PC-9 (cell line): ENCODE measurements at regions not wholly inside any gene's neighbourhood (a gene's known extent, or its start where the extent isn't known, plus 50 kb on each side); places are given as distances from the start of the nearest gene placed in this dataset.

Experiments used
- BruUV-seq: library from RNA; stranded (reverse); fragments of 400-500 nt; replicated peaks from 2 replicates; lab custom pipeline; 2021; lab: Mats Ljungman, UMichigan
- CTCF ChIA-PET: fragments of 300-600 bp; sonication (Branson Sonifier 250); formaldehyde crosslinking; loops from one replicate; lab custom pipeline; 2022; ENCODE audit warnings: antibody characterized with exemption; lab: Charles Lee
- POLR2A ChIA-PET: fragments of 300-600 bp; sonication (Branson Sonifier 250); formaldehyde crosslinking; loops from one replicate; lab custom pipeline; 2022; ENCODE audit warnings: antibody characterized with exemption; ENCODE audit not compliant: unreplicated experiment; lab: Charles Lee
- DNase-seq, 2 experiments: peaks; one replicate each; pipeline versions ENCODE4 v3.0.0 to v3.0.0-alpha.2; 2015 to 2022; ENCODE audit warnings: mixed read lengths in 1 of 2
- H2AFZ ChIP-seq: fragments of 200-600 bp; sonication (generic); 2 replicates; pipeline ENCODE4 v1.8.1; 2017; ENCODE audit warnings: antibody characterized with exemption
- H3F3A ChIP-seq: fragments of 200-600 bp; sonication (generic); 2 replicates; pipeline ENCODE4 v1.8.1; 2017; ENCODE audit warnings: antibody characterized with exemption, mild to moderate bottlenecking, low read depth; ENCODE audit not compliant: insufficient read depth
- H3K27ac ChIP-seq: fragments of 200-600 bp; sonication (generic); 2 replicates; pipeline ENCODE4 v1.6.1; 2016; ENCODE audit warnings: mixed run types
- H3K27me3 ChIP-seq: fragments of 200-600 bp; sonication (generic); 2 replicates; pipeline ENCODE4 v1.6.1; 2016; ENCODE audit warnings: low read depth, mixed run types; ENCODE audit not compliant: insufficient read depth
- H3K36me3 ChIP-seq: fragments of 200-600 bp; sonication (generic); 2 replicates; pipeline ENCODE4 v1.6.1; 2016; ENCODE audit warnings: low read depth, mixed run types
- H3K4me1 ChIP-seq: fragments of 200-600 bp; sonication (generic); replicated peaks from 2 replicates; pipeline ENCODE4 v1.6.1; 2016; ENCODE audit warnings: mixed run types; ENCODE audit not compliant: insufficient read depth
- H3K4me2 ChIP-seq: fragments of 200-600 bp; sonication (generic); 2 replicates; pipeline ENCODE4 v1.6.1; 2017; ENCODE audit warnings: mixed run types
- H3K4me3 ChIP-seq: fragments of 200-600 bp; sonication (generic); 2 replicates; pipeline ENCODE4 v1.6.1; 2016; ENCODE audit warnings: mixed run types
- H3K79me2 ChIP-seq: fragments of 200-600 bp; sonication (generic); 2 replicates; pipeline ENCODE4 v1.6.1; 2017; ENCODE audit warnings: low read depth, mixed run types
- H3K9me2 ChIP-seq: fragments of 200-600 bp; sonication (generic); 2 replicates; pipeline ENCODE4 v1.8.1; 2017; ENCODE audit warnings: mild to moderate bottlenecking; ENCODE audit not compliant: insufficient read depth
- H3K9me3 ChIP-seq: fragments of 200-600 bp; sonication (generic); 2 replicates; pipeline ENCODE4 v1.8.1; 2016; ENCODE audit warnings: low read depth; ENCODE audit not compliant: insufficient read depth
- H4K20me1 ChIP-seq: fragments of 200-600 bp; sonication (generic); 2 replicates; pipeline ENCODE4 v1.8.1; 2017; ENCODE audit not compliant: insufficient read depth
- CTCF ChIP-seq: fragments of 200-600 bp; sonication (generic); conservative IDR thresholded peaks from 2 replicates; pipeline ENCODE4 v1.6.1; 2017; ENCODE audit warnings: mixed run types, antibody characterized with exemption, mild to moderate bottlenecking, moderate library complexity
- EZH2 ChIP-seq: fragments of 200-600 bp; sonication (generic); IDR thresholded peaks from 2 replicates; pipeline ENCODE4 v1.8.0; 2017; ENCODE audit warnings: antibody characterized with exemption, low read depth
- intact Hi-C: fragments of 100-400 bp; cut with micrococcal nuclease; formaldehyde crosslinking; loops from one replicate; pipeline ENCODE4 v1.10.0; 2022; ENCODE audit not compliant: unreplicated experiment

GRCh38 chr9:78400496-78400895, 103.6 kb downstream of the PSAT1 start:
- ChIA-PET POLR2A (no interaction called here), CTCF (no interaction called here)
- Histone ChIP-seq H3K27me3 (peaks cover 29% of the 10 kb centered on the region), H3K4me1 (no peaks in the 10 kb centered on the region), H3K79me2 (no peaks in the 10 kb centered on the region), H3K9me2 (no peaks in the 10 kb centered on the region), H3K4me3 (no peak overlapping the region), H2AFZ (no peak overlapping the region), H3K9me3 (no peaks in the 10 kb centered on the region), H3K36me3 (no peaks in the 10 kb centered on the region), H4K20me1 (no peaks in the 10 kb centered on the region), H3K4me2 (no peak overlapping the region), H3F3A (no peaks in the 10 kb centered on the region), H3K27ac (no peak overlapping the region)
- intact Hi-C loops = no loop called here
- no TSS peak for BruUV-seq
- TF ChIP-seq EZH2 = no peak
- TF ChIP-seq CTCF = no peak
- no peak for DNase-seq

- TF ChIP-seq EZH2 (no peak), CTCF (no peak)
- H3K27me3 ChIP-seq = peaks cover 50% of the 10 kb centered on the region
- no peaks in the 10 kb centered on the region for H3K36me3 ChIP-seq
- BruUV-seq = no TSS peak
- no peak overlapping the region for H3K4me2 ChIP-seq
- no peak for DNase-seq
- H3K4me1 ChIP-seq = no peaks in the 10 kb centered on the region
- no peak overlapping the region for H3K27ac ChIP-seq
- H4K20me1 ChIP-seq = no peaks in the 10 kb centered on the region
- H2AFZ ChIP-seq = no peak overlapping the region
- H3F3A ChIP-seq = no peaks in the 10 kb centered on the region
- POLR2A ChIA-PET = no interaction called here
- intact Hi-C loops = no loop called here
- no peaks in the 10 kb centered on the region for H3K79me2 ChIP-seq
- H3K4me3 ChIP-seq = no peak overlapping the region
- CTCF ChIA-PET = no interaction called here
- no peaks in the 10 kb centered on the region for H3K9me3 ChIP-seq
- H3K9me2 ChIP-seq = no peaks in the 10 kb centered on the region
Measured at GRCh38 chr9:78405461-78405860, 108.5 kb downstream of the PSAT1 start.

- H3K27ac ChIP-seq = no peak overlapping the region
- no peaks in the 10 kb centered on the region for H3K79me2 ChIP-seq
- DNase-seq = no peak
- no peaks in the 10 kb centered on the region for H4K20me1 ChIP-seq
- H3F3A ChIP-seq = no peaks in the 10 kb centered on the region
- ChIA-PET POLR2A (no interaction called here), CTCF (no interaction called here)
- H3K4me1 ChIP-seq = no peaks in the 10 kb centered on the region
- H2AFZ ChIP-seq = no peak overlapping the region
- H3K36me3 ChIP-seq = no peaks in the 10 kb centered on the region
- no peak overlapping the region for H3K4me2 ChIP-seq
- no peaks in the 10 kb centered on the region for H3K9me3 ChIP-seq
- H3K4me3 ChIP-seq = no peak overlapping the region
- TF ChIP-seq CTCF = no peak
- TF ChIP-seq EZH2 = no peak
- no peaks in the 10 kb centered on the region for H3K9me2 ChIP-seq
- intact Hi-C loops = no loop called here
- BruUV-seq = no TSS peak
- peaks cover 50% of the 10 kb centered on the region for H3K27me3 ChIP-seq
Measured at GRCh38 chr9:78406146-78406545, 109.2 kb downstream of the PSAT1 start.
